ENCODE measurements at regions not wholly inside any gene's neighbourhood (a gene's known extent, or its start where the extent isn't known, plus 50 kb on each side); places are given as distances from the start of the nearest gene placed in this dataset.

- no peak for TF ChIP-seq CTCF (IDR thresholded peaks at IDR 0.05)
- no peak for TF ChIP-seq POLR2AphosphoS5 (IDR thresholded peaks at IDR 0.05)
- no peak for TF ChIP-seq POLR2A (IDR thresholded peaks at IDR 0.05)
Observed at GRCh38 chr9:90180381-90180780, 462.2 kb downstream of the DIRAS2 start.
